ENCODE measurements at regions not wholly inside any gene's neighbourhood (a gene's known extent, or its start where the extent isn't known, plus 50 kb on each side); places are given as distances from the start of the nearest gene placed in this dataset.
"Not testable (repeated sequence)": the region's sequence is repeated elsewhere in the genome, so short reads cannot be mapped to it uniquely, and the experiment has no call there.

- DNase-seq: no peak
Observed at GRCh38 chr1:116819081-116819480, 64.9 kb downstream of the CD2 start.

GRCh38 chr1:116820369-116820768, 66.1 kb downstream of the CD2 start:
- DNase-seq: peak in 1 of 2 experiments; percentile 25

- no peak for DNase-seq
Observed at GRCh38 chr1:116821763-116822162, 67.5 kb downstream of the CD2 start.

GRCh38 chr1:116824631-116825206, 70.5 kb downstream of the CD2 start:
- no peak for DNase-seq

GRCh38 chr1:116825207-116825719, 71.0 kb downstream of the CD2 start:
- no peak for DNase-seq

- DNase-seq: no peak
Observed at GRCh38 chr1:116825720-116826438, 71.6 kb downstream of the CD2 start.

GRCh38 chr1:116826818-116827606, 72.8 kb downstream of the CD2 start:
- DNase-seq: no peak

GRCh38 chr1:116827607-116828105, 73.4 kb downstream of the CD2 start:
- no peak for DNase-seq

- DNase-seq: no peak
Observed at GRCh38 chr1:116832308-116832931, 77.3 kb upstream of the PTGFRN start.

GRCh38 chr1:116832932-116833578, 76.7 kb upstream of the PTGFRN start:
- DNase-seq: no peak

- peak in 1 of 2 experiments; percentile 62 for DNase-seq
Observed at GRCh38 chr1:116833718-116834117, 76.0 kb upstream of the PTGFRN start.

- DNase-seq: no peak
Observed at GRCh38 chr1:116834595-116834994, 75.1 kb upstream of the PTGFRN start.

- no peak for DNase-seq
Observed at GRCh38 chr1:116835161-116835560, 74.6 kb upstream of the PTGFRN start.

GRCh38 chr1:116836099-116836498, 73.6 kb upstream of the PTGFRN start:
- DNase-seq: no peak

GRCh38 chr1:116841569-116842344, 68.0 kb upstream of the PTGFRN start:
- DNase-seq: no peak

GRCh38 chr1:116842654-116843053, 67.1 kb upstream of the PTGFRN start:
- no peak for DNase-seq

- DNase-seq: no peak
Observed at GRCh38 chr1:116844775-116845174, 64.9 kb upstream of the PTGFRN start.

- no peak for DNase-seq
Observed at GRCh38 chr1:116847190-116847589, 62.5 kb upstream of the PTGFRN start.

- no peak for DNase-seq
Observed at GRCh38 chr1:116847688-116848531, 61.8 kb upstream of the PTGFRN start.

GRCh38 chr1:116850436-116850835, 59.3 kb upstream of the PTGFRN start:
- DNase-seq: no peak

GRCh38 chr1:116851189-116851588, 58.5 kb upstream of the PTGFRN start:
- not testable (repeated sequence) for DNase-seq

Data from NCI-H1930 (cell line).